Nephron progenitor cell (in vitro differentiated cells): ENCODE measurements at regions not wholly inside any gene's neighbourhood (a gene's known extent, or its start where the extent isn't known, plus 50 kb on each side); places are given as distances from the start of the nearest gene placed in this dataset.

ENCODE experiments used
- DNase-seq: peaks from one replicate; pipeline ENCODE4 v3.0.0; 2021
- H3K27ac Mint-ChIP-seq: 2 replicates; pipeline ENCODE4 v1.8.0; 2021; ENCODE audit warnings: mild to moderate bottlenecking, moderate library complexity, mixed read lengths
- H3K27me3 Mint-ChIP-seq: 2 replicates; pipeline ENCODE4 v1.8.0; 2021; ENCODE audit warnings: mild to moderate bottlenecking, low read depth, mixed read lengths; ENCODE audit not compliant: poor library complexity
- H3K36me3 Mint-ChIP-seq: 2 replicates; pipeline ENCODE4 v1.8.0; 2021; ENCODE audit warnings: low read depth, mixed read lengths
- H3K4me1 Mint-ChIP-seq: 2 replicates; pipeline ENCODE4 v1.8.0; 2021; ENCODE audit warnings: mixed read lengths
- H3K4me3 Mint-ChIP-seq: 2 replicates; pipeline ENCODE4 v1.8.0; 2021; ENCODE audit warnings: mild to moderate bottlenecking, moderate library complexity, mixed read lengths
- H3K9me3 Mint-ChIP-seq: 2 replicates; pipeline ENCODE4 v1.8.0; 2021; ENCODE audit warnings: mild to moderate bottlenecking, moderate library complexity, mixed read lengths
- TF ChIP-seq, protein P1 (sequence below): fragments of 200-600 bp; sonication (generic); IDR thresholded peaks from 2 replicates; pipeline ENCODE4 v1.5.0; 2021; ENCODE audit warnings: antibody characterized with exemption

DNA sequence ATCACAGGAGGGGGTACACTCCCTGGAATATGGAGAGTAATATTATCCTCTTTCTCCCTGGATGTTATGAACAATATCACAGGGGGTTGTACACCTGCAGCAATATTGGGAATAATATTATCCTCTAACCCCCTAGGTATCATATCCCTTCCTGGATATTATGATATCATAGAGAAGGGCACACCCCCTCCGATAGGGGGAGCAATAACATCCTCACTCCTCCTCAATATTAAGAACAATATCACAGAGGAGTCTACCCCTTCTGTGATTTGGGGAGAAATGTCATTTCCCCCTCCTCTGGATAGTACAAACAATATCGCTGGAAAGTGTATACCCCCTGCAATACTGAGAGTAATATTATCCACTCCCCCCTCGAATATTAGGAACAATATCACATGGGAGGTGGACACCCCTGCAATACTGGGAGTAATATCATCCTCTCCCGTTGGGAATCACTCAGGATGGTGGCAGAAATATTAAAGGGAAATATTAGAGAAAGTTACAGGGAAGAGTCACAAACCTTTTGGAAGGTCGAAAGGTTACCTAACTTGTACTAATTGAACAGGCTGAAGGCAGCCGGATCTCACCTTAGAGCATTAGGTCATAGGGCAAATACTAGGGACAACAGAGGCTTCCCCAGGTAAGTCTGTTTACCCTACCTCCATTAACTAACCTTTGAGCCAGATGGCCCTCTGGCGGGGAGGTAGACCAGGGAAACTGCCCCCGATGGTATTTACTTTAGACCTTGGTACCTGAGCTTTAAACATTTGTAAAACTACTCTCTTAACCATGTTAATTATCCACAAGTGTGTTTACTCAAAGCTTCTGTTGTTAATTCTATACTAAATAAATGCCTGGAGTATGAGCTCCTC, 57.5 kb upstream of the FREM1 start:
- H3K27ac Mint-ChIP-seq = no peak overlapping the region
- no peaks in the 10 kb centered on the region for H3K4me1 Mint-ChIP-seq
- H3K27me3 Mint-ChIP-seq = peaks cover 4% of the 10 kb centered on the region
- no peak overlapping the region for H3K4me3 Mint-ChIP-seq
- peaks cover 37% of the 10 kb centered on the region for H3K9me3 Mint-ChIP-seq
- peaks cover 20% of the 10 kb centered on the region for H3K36me3 Mint-ChIP-seq
- DNase-seq = no peak
- TF ChIP-seq, protein P1, sequence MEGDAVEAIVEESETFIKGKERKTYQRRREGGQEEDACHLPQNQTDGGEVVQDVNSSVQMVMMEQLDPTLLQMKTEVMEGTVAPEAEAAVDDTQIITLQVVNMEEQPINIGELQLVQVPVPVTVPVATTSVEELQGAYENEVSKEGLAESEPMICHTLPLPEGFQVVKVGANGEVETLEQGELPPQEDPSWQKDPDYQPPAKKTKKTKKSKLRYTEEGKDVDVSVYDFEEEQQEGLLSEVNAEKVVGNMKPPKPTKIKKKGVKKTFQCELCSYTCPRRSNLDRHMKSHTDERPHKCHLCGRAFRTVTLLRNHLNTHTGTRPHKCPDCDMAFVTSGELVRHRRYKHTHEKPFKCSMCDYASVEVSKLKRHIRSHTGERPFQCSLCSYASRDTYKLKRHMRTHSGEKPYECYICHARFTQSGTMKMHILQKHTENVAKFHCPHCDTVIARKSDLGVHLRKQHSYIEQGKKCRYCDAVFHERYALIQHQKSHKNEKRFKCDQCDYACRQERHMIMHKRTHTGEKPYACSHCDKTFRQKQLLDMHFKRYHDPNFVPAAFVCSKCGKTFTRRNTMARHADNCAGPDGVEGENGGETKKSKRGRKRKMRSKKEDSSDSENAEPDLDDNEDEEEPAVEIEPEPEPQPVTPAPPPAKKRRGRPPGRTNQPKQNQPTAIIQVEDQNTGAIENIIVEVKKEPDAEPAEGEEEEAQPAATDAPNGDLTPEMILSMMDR = no peak

GRCh38 chr9:14962193-14962882, 52.1 kb upstream of the FREM1 start:
- Mint-ChIP-seq H3K4me3 (no peak overlapping the region), H3K4me1 (peaks cover 9% of the 10 kb centered on the region), H3K36me3 (peaks cover 5% of the 10 kb centered on the region), H3K9me3 (no peaks in the 10 kb centered on the region), H3K27me3 (no peaks in the 10 kb centered on the region), H3K27ac (no peak overlapping the region)
- TF ChIP-seq, protein P1 = no peak
- DNase-seq = no peak

GRCh38 chr9:14961372-14962068, 51.3 kb upstream of the FREM1 start:
- Mint-ChIP-seq H3K36me3 (peaks cover 5% of the 10 kb centered on the region), H3K4me1 (peaks cover 9% of the 10 kb centered on the region), H3K27me3 (no peaks in the 10 kb centered on the region), H3K27ac (peak overlapping the region; percentile 68), H3K4me3 (no peak overlapping the region), H3K9me3 (no peaks in the 10 kb centered on the region)
- TF ChIP-seq, protein P1 = no peak
- DNase-seq = no peak

DNA sequence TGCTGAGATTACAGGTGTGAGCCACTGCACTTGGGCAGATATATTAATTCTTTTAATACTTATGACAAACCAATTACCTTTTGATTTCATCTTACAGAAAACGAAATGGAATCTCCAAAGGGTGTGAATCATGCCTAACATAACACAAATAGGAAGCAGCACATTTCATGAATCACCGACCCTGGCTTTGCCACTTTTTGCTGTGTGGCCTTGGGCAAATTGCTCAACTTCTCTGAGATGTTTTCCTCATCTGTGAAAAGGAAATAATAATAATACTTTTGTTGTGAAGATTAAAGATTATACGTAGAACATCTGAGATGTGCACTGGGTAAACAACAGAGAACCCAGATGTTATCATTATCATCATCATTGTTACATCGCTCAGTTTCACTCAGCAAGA, 50.7 kb upstream of the FREM1 start:
- H3K4me3 Mint-ChIP-seq = no peak overlapping the region
- H3K4me1 Mint-ChIP-seq = peaks cover 9% of the 10 kb centered on the region
- H3K27me3 Mint-ChIP-seq = no peaks in the 10 kb centered on the region

More for the DNA sequence above, 50.7 kb upstream of the FREM1 start:
- no peak for DNase-seq
- no peak overlapping the region for H3K27ac Mint-ChIP-seq
- TF ChIP-seq, protein P1 = no peak
- H3K36me3 Mint-ChIP-seq = peaks cover 5% of the 10 kb centered on the region
- no peaks in the 10 kb centered on the region for H3K9me3 Mint-ChIP-seq
